Caco-2 (cell line): ENCODE measurements at regions not wholly inside any gene's neighbourhood (a gene's known extent, or its start where the extent isn't known, plus 50 kb on each side); places are given as distances from the start of the nearest gene placed in this dataset.

Experiments
- BruUV-seq: library from RNA; stranded (reverse); fragments of 400-500 nt; replicated peaks from 2 replicates; lab custom pipeline; 2021; lab: Mats Ljungman, UMichigan
- CTCF ChIA-PET: fragments of 300-600 bp; sonication (Branson Sonifier 250); formaldehyde crosslinking; loops from one replicate; lab custom pipeline; 2022; ENCODE audit warnings: antibody characterized with exemption; lab: Charles Lee
- POLR2A ChIA-PET: fragments of 300-600 bp; sonication (Branson Sonifier 250); formaldehyde crosslinking; loops from one replicate; lab custom pipeline; 2022; ENCODE audit warnings: antibody characterized with exemption; lab: Charles Lee
- DNase-seq, 2 experiments: peaks; one replicate each; pipeline versions ENCODE4 v3.0.0 to v3.0.0-alpha.2; 2020 to 2022
- H3K27me3 ChIP-seq: replicated peaks from 2 replicates; pipeline ENCODE4 v1.6.0; 2011; ENCODE audit warnings: low read length; ENCODE audit not compliant: control insufficient read depth, insufficient read depth
- H3K36me3 ChIP-seq: 2 replicates; pipeline ENCODE4 v1.5.1; 2011; ENCODE audit warnings: low read length; ENCODE audit not compliant: control insufficient read depth, insufficient read depth
- H3K4me1 ChIP-seq: fragments of 250-450 bp; sonication (Bioruptor Pico); 2 replicates; pipeline ENCODE4 v1.5.1; 2020; ENCODE audit warnings: mild to moderate bottlenecking
- H3K4me3 ChIP-seq: 2 replicates; pipeline ENCODE4 v1.5.1; 2011; ENCODE audit warnings: low read depth, mild to moderate bottlenecking, control low read depth, low read length
- H3K9me3 ChIP-seq: fragments of 250-450 bp; sonication (Bioruptor Pico); 2 replicates; pipeline ENCODE4 v1.5.1; 2020; ENCODE audit warnings: mild to moderate bottlenecking, moderate library complexity
- H3K27ac Mint-ChIP-seq: one replicate; pipeline ENCODE4 v1.8.0; 2022; ENCODE audit warnings: mixed read lengths; ENCODE audit not compliant: unreplicated experiment
- H3K27me3 Mint-ChIP-seq: one replicate; pipeline ENCODE4 v1.8.0; 2022; ENCODE audit warnings: mixed read lengths; ENCODE audit not compliant: insufficient read depth, unreplicated experiment
- H3K36me3 Mint-ChIP-seq: one replicate; pipeline ENCODE4 v1.8.0; 2022; ENCODE audit warnings: mild to moderate bottlenecking, mixed read lengths; ENCODE audit not compliant: insufficient read depth, unreplicated experiment
- H3K4me1 Mint-ChIP-seq: one replicate; pipeline ENCODE4 v1.8.0; 2022; ENCODE audit warnings: low read depth, mixed read lengths; ENCODE audit not compliant: unreplicated experiment
- H3K4me3 Mint-ChIP-seq: one replicate; pipeline ENCODE4 v1.8.0; 2022; ENCODE audit warnings: mild to moderate bottlenecking, moderate library complexity, mixed read lengths; ENCODE audit not compliant: unreplicated experiment
- H3K9me3 Mint-ChIP-seq: one replicate; pipeline ENCODE4 v1.8.0; 2022; ENCODE audit warnings: mixed read lengths; ENCODE audit not compliant: unreplicated experiment
- intact Hi-C: fragments of 100-400 bp; cut with micrococcal nuclease; formaldehyde crosslinking; loops from one replicate; pipeline ENCODE4 v1.10.0; 2022; ENCODE audit not compliant: unreplicated experiment
- TF ChIP-seq, protein P1 (sequence below), 2 experiments: fragments of 200-600 bp in 1 of 2; IDR thresholded peaks; 1 replicate in 1 of 2; 2 replicates in 1 of 2; pipeline versions ENCODE4 v1.5.1 to v1.8.0; 2011 to 2022; ENCODE audit warnings: antibody characterized with exemption in 1 of 2, control low read depth in 1 of 2, inconsistent platforms in 1 of 2, low read depth in 1 of 2, low read length in 1 of 2, mild to moderate bottlenecking in 1 of 2, moderate library complexity in 1 of 2; ENCODE audit not compliant: insufficient read depth in 1 of 2, severe bottlenecking in 1 of 2, unreplicated experiment in 1 of 2

DNA sequence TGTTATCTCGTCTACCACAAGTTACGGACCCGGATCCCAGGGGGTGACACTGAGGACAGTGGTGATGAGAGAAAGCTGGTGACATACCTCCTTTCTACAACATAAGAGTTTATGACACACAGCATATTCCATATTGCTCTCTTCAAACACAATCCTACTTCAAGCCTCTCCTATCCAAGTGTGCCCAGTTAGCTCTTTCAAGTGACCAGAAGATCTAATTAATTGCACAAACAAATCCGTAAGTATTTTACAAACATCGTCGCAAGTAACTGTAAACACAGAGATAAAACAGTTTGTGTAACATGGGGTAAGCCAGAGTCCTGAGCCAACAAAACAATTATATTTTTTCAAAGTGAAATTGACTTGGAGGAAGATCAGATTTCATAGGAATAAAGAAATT lies 235.0 kb downstream of the CHD9NB start:
- Histone ChIP-seq H3K9me3 (no peaks in the 10 kb centered on the region), H3K36me3 (no peaks in the 10 kb centered on the region), H3K4me3 (no peak overlapping the region), H3K27me3 (no peaks in the 10 kb centered on the region), H3K4me1 (no peaks in the 10 kb centered on the region)
- Mint-ChIP-seq H3K4me1 (no peaks in the 10 kb centered on the region), H3K27ac (no peak overlapping the region), H3K4me3 (no peak overlapping the region), H3K36me3 (no peaks in the 10 kb centered on the region), H3K27me3 (no peaks in the 10 kb centered on the region), H3K9me3 (peaks cover 6% of the 10 kb centered on the region)
- ChIA-PET CTCF (no interaction called here), POLR2A (no interaction called here)
- no TSS peak for BruUV-seq
- TF ChIP-seq, protein P1, sequence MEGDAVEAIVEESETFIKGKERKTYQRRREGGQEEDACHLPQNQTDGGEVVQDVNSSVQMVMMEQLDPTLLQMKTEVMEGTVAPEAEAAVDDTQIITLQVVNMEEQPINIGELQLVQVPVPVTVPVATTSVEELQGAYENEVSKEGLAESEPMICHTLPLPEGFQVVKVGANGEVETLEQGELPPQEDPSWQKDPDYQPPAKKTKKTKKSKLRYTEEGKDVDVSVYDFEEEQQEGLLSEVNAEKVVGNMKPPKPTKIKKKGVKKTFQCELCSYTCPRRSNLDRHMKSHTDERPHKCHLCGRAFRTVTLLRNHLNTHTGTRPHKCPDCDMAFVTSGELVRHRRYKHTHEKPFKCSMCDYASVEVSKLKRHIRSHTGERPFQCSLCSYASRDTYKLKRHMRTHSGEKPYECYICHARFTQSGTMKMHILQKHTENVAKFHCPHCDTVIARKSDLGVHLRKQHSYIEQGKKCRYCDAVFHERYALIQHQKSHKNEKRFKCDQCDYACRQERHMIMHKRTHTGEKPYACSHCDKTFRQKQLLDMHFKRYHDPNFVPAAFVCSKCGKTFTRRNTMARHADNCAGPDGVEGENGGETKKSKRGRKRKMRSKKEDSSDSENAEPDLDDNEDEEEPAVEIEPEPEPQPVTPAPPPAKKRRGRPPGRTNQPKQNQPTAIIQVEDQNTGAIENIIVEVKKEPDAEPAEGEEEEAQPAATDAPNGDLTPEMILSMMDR (IDR thresholded peaks at IDR 0.05; ENCODE audit: insufficient read depth in 1 of 2, low read depth in 1 of 2, low read length in 1 of 2, severe bottlenecking in 1 of 2, unreplicated experiment in 1 of 2) = no peak
- no peak for DNase-seq
- intact Hi-C loops = no loop called here

DNA sequence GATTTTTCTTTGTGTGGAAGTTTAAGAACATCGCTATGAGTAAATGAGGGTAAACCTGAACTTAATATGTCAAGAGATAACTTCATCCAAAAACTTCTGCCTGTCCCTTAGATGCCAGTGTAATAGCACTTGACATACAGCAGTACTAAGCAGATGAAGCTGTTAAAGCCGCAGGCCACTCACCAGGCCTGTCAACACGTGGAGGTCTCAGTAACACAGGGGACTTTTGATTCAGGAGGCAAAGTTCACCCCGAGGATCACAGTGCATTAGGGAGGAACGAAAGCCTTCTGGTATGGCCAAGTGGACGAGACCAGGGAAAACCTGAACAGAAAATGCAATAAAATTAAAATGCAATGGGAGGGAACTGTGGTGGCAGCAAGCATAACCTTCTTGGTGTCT lies 235.7 kb downstream of the CHD9NB start:
- Mint-ChIP-seq H3K4me3 (no peak overlapping the region), H3K4me1 (no peaks in the 10 kb centered on the region), H3K9me3 (peaks cover 11% of the 10 kb centered on the region), H3K27ac (no peak overlapping the region), H3K36me3 (no peaks in the 10 kb centered on the region), H3K27me3 (no peaks in the 10 kb centered on the region)
- ChIA-PET CTCF (no interaction called here), POLR2A (no interaction called here)
- Histone ChIP-seq H3K4me1 (no peaks in the 10 kb centered on the region), H3K36me3 (no peaks in the 10 kb centered on the region), H3K9me3 (no peaks in the 10 kb centered on the region), H3K4me3 (no peak overlapping the region), H3K27me3 (no peaks in the 10 kb centered on the region)
- DNase-seq = no peak
- no TSS peak for BruUV-seq
- intact Hi-C loops = no loop called here
- TF ChIP-seq, protein P1 (IDR thresholded peaks at IDR 0.05; ENCODE audit: insufficient read depth in 1 of 2, low read depth in 1 of 2, low read length in 1 of 2, severe bottlenecking in 1 of 2, unreplicated experiment in 1 of 2) = no peak

DNA sequence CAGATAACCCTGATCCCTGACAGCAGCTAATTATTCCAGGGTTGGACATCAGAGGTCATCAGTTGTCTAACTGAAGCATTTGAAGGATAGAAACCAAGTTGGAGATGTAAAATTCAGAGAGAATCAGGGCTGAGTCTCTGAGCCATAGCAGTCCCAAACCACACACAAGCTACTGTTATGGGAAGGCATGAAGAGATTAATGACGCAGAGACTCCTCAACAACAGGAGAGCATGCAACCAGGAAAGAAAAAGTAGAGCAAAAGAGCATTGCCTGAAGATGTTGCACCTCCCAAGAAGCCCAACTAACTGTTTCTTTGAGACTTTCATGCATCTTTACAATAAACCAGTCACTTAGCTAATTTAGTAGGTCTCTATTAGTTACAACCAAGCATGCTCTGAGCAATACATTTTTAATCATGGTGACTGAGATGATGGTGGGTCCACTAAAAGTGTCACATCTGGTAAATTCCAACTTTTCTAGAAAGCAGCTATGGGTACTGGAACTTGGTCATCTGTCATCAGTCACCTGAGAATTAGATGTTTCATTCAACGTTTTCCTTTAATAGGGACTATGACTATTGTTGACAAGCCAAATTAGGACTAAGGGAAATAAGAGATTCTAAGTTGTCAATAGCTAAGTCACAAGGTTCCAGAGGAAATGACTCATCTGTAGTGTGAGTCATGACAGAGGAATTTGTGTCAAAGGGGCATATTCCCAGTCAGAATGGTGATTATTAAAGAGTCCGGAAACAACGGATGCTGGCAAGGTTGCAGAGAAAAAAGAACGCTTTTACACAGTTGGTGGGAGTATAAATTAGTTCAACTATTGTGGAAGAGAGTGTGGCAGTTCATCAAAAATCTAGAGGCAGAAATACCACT lies 239.8 kb downstream of the CHD9NB start:
- no peak for DNase-seq
- Mint-ChIP-seq H3K9me3 (peaks cover 11% of the 10 kb centered on the region), H3K27ac (no peak overlapping the region), H3K4me1 (no peaks in the 10 kb centered on the region), H3K36me3 (no peaks in the 10 kb centered on the region), H3K27me3 (no peaks in the 10 kb centered on the region), H3K4me3 (no peak overlapping the region)
- BruUV-seq = no TSS peak
- no peaks in the 10 kb centered on the region for H3K27me3 ChIP-seq
- ChIA-PET CTCF (no interaction called here), POLR2A (no interaction called here)
- intact Hi-C loops = no loop called here
- H3K4me3 ChIP-seq = no peak overlapping the region
- TF ChIP-seq, protein P1 (IDR thresholded peaks at IDR 0.05; ENCODE audit: insufficient read depth in 1 of 2, low read depth in 1 of 2, low read length in 1 of 2, severe bottlenecking in 1 of 2, unreplicated experiment in 1 of 2) = no peak
- H3K36me3 ChIP-seq = no peaks in the 10 kb centered on the region
- H3K4me1 ChIP-seq = no peaks in the 10 kb centered on the region
- H3K9me3 ChIP-seq = no peaks in the 10 kb centered on the region
